HG02759 (cell line): ENCODE measurements at regions not wholly inside any gene's neighbourhood (a gene's known extent, or its start where the extent isn't known, plus 50 kb on each side); places are given as distances from the start of the nearest gene placed in this dataset.

ENCODE experiments used
- ATAC-seq: cut with Tn5 transposase; IDR thresholded peaks from one replicate; pipeline ENCODE4 v1.9.1; 2021; ENCODE audit warnings: mild to moderate bottlenecking, moderate library complexity; ENCODE audit not compliant: unreplicated experiment

GRCh38 chr5:165130656-165131055, 1625.2 kb downstream of the MAT2B start:
- no peak for ATAC-seq

GRCh38 chr5:165134155-165134554, 1628.7 kb downstream of the MAT2B start:
- ATAC-seq, result no peak

GRCh38 chr5:165135565-165135964, 1630.1 kb downstream of the MAT2B start:
- no peak for ATAC-seq

GRCh38 chr5:165137701-165138100, 1632.3 kb downstream of the MAT2B start:
- ATAC-seq, result no peak

GRCh38 chr5:165138236-165138635, 1632.8 kb downstream of the MAT2B start:
- no peak for ATAC-seq

- no peak for ATAC-seq
Observed at GRCh38 chr5:165139262-165139661, 1633.8 kb downstream of the MAT2B start.

GRCh38 chr5:165139721-165140120, 1634.3 kb downstream of the MAT2B start:
- no peak for ATAC-seq

- ATAC-seq, result no peak
Observed at GRCh38 chr5:165143741-165144140, 1638.3 kb downstream of the MAT2B start.

GRCh38 chr5:165149431-165149830, 1644.0 kb downstream of the MAT2B start:
- ATAC-seq, result no peak

GRCh38 chr5:165152058-165152457, 1646.6 kb downstream of the MAT2B start:
- no peak for ATAC-seq

- ATAC-seq, result no peak
Observed at GRCh38 chr5:165157219-165157618, 1651.8 kb downstream of the MAT2B start.

GRCh38 chr5:165161204-165161603, 1655.8 kb downstream of the MAT2B start:
- no peak for ATAC-seq

- no peak for ATAC-seq
Observed at GRCh38 chr5:165163861-165164260, 1658.4 kb downstream of the MAT2B start.

- no peak for ATAC-seq
Observed at GRCh38 chr5:165173651-165174050, 1668.2 kb downstream of the MAT2B start.

- no peak for ATAC-seq
Observed at GRCh38 chr5:165175041-165175440, 1669.6 kb downstream of the MAT2B start.

- ATAC-seq, result no peak
Observed at GRCh38 chr5:165184183-165184582, 1678.8 kb downstream of the MAT2B start.

GRCh38 chr5:165185716-165186115, 1680.3 kb downstream of the MAT2B start:
- no peak for ATAC-seq

- no peak for ATAC-seq
Observed at GRCh38 chr5:165187815-165188214, 1682.4 kb downstream of the MAT2B start.

GRCh38 chr5:165188556-165189175, 1683.2 kb downstream of the MAT2B start:
- ATAC-seq, result no peak

GRCh38 chr5:165196961-165197360, 1691.5 kb downstream of the MAT2B start:
- ATAC-seq, result no peak

GRCh38 chr5:165201369-165201768, 1696.0 kb downstream of the MAT2B start:
- ATAC-seq, result no peak

GRCh38 chr5:165201771-165202518, 1696.5 kb downstream of the MAT2B start:
- no peak for ATAC-seq

GRCh38 chr5:165202519-165202910, 1697.1 kb downstream of the MAT2B start:
- no peak for ATAC-seq
